ENCODE measurements at regions not wholly inside any gene's neighbourhood (a gene's known extent, or its start where the extent isn't known, plus 50 kb on each side); places are given as distances from the start of the nearest gene placed in this dataset.

DNA sequence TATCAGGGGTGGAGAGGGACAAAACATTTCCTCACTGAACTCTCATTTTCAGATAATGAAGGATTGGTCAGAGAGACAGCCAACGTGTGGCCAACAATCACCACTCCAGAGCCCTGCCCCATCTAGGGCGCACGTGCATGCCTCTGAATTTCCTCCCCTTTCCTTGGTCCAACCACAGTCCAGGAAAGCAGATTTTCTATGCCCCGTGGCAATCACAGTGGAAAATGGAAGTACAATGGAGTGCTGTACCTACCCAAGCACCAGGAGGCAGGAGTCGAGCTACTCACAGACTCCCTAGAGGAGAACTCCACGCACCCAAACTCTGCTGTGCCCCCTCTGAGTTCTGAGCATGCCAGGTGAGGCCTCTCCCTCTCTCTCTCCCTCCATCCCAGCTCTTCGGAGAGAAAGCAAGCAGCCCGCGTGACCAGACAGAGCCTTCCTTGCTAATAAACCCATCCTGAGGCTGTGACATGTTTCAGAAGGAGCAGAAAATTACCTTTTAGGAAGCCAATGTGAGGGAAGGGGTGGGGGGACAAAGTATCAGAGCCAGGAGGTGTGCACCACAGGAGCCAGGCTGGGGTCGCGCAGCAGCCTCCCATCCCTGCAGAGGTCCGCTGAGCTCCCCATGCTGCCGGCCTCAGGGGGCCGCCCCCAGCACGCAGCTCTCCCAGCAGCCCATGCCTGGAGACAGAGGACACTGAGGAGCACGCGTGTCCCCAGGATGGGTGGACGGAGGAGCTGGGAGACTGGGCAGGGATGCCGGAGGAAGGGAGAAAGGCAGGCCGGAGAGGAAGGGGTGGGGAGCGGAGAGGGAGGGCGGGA, 73.4 kb downstream of the PITPNM2 start:
- DNase-seq: no peak

DNA sequence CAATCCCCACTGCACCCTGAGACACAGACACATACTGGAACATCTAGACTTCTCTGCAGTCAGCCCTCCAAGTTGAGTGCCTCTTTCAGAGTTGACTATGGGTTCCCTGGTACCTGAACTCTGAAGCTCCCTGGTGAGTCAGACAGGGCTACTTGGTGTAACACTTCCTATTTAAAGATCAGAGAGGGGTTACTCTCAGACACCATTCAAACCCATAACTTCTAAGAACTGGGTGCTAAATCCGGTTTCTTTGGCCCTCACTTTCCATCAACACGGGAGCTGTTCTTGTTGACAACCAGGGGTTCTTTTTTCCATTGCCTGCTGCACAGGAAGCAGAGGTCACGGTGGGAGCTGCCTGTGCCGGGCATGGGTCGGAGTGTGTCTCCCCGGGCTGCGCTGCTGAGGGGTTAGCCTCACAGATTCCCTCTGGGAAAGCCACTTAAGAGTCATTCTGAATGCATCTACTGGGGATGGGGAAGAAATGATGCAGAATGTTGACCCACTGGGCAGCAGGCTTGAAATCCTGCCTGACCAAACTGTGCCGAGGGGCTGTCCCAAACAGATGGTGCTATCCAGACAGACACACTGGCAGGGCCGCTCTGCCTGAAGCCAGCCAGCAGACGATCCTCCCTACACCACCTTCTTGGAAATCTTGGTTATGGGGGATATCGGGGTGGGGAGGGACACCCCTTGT, 74.1 kb downstream of the PITPNM2 start:
- no peak for DNase-seq

DNA sequence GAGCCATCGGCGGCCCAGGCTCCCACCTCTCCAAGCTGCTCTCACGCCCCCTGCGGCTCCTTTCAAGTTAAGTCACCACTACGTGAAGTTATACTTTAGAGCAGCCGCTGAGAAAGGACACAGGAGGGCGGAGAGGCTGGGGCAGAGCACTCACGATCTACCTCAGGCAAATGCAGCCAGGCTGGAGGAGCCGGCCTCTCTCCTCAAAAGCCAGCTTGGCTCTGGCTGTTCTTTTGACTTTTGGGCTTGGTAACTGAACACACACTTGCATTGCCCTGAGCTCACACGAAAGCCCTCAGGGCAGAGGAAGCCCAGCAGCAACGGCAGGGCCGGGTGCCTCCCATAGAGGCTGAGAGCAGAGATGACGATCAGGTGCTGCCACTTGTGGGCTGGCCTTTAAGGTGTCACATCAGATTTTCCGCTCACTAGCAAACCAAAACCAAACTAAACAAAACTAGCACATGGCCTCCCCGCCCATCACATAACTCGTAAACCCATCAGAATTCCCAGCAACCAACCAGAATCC, 75.2 kb downstream of the PITPNM2 start:
- DNase-seq: peak; percentile 51

DNA sequence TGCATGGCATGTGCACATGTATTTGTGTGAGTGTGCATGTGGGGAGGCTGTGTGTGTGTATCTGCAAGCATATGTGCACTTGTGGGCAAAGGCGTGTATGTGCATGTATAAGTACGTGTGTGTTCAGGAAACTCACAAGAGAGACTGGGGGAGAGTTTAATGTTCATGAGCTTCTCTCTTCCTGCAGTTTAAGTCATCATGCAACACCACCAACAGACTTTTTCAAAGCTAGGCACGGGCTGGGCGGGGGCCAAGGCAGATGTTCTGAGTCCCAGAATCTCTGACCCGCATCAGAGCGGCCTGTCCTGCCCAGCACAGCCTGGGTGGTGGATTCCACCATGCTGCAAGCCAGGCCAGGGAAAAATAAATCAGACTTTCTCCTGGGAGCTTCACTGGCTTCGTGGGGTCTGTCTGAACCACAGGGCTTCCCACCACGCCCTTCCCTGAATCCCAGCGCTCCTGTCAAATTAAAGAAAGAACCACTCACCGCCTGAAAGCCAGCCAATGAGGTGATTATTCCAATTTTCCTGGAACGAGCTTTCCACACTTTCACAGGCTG, 75.7 kb downstream of the PITPNM2 start:
- peak; percentile 44 for DNase-seq

DNA sequence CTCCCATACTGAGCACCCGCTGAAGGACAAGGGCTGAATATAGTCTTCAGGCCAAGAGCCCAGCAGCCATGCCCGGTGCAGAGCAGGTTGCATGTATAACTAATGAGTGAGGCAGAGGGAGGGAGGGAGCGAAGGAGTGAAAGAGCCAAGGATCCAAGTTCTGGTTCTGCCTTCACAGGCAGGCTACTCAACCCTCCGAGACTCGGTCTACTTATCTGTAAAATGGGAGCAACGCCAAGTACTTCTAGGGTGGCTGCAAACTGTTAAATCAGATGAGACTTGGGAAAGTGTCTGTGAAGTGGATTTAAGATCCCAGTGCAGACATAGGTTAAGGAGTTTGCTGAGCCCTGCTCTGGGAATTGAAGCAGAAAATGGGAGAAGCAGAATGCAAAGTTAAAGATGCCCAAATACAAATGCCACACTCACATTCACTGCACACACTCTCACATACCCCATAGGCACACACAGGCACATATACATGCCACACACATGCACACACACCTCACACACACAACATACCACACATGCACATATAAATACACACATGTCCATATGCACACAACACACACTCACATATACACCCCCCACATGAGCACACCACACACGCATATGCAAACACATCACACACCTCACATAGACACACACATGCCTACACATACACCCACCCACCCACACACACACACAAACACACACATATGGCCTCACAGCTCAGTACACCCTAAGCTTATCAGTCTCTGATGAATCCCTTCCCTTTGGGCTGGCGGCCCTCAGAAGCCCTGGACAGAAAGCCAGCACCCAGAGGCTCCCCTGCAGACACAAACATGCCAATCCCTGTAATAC, 76.7 kb downstream of the PITPNM2 start:
- DNase-seq: no peak

DNA sequence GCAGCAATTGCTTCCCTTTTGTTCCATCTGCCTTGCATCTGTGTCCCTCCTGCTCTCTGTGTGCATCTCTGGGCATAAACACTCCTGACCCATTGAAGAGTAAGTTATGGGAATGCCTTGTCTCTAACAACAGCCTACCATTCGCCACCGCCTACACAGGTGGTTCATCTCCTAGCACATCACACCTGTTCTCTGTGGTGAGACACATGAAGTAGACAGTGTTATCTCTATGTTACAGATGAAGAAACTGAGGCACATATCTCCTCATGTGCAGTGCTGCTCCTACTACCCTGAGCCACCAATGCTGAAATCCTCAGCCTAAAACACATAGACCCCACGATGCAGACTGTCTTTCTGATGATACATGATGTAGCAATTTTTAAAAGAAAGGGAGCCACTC, 77.6 kb downstream of the PITPNM2 start:
- no peak for DNase-seq

DNA sequence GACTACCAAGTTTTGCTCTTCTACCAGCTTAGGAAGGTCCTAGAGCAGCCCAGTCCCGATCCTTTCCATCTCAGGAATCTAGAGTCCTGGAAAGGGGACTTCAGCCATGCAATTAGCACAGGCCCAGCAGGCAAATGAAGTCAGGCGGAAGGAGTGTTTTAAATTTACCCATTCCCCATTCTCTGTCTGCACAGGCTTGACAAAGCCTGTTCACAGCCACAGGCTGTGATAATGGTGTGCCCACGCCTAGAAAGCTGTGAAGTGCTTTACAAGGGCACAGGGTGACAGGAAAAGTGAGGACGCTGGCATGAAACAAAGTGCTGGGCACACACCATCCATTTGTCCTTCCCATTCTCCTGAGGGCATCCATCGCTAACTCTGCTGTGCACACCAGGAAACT, 79.0 kb downstream of the PITPNM2 start:
- DNase-seq: no peak

DNA sequence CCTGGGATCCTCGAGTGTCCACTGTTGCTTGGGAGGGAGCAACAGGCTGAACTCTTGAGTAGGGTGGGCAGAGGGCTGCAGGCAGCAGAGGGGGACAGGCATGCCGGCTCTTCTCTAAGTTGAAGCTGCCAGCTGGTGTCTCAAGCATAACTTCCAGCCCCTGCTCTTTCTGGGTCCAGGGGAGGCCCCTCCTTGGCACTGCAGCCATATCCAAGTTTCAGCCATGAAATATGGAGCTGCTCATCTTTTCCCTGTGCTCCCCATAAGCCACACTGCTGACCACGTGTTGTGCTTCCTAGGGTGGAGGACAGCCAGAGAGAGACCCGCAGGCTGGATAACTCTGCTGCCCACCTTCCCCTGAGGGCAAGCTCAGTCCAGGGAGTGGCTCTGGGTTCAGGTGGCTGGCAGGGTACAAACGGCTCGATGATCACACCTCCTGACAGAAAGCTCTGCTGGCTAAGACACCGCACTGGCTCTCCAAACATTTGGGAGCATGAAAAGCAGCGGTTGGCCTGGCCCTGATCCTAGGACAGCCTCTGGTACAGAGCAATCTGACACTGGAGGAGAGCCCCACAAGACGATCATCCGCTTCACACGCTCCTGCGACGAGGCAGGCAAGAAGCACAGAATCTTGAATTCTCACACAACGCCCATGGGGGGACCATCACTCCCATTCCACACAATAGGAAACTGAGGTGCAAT, 79.6 kb downstream of the PITPNM2 start:
- DNase-seq: no peak

DNA sequence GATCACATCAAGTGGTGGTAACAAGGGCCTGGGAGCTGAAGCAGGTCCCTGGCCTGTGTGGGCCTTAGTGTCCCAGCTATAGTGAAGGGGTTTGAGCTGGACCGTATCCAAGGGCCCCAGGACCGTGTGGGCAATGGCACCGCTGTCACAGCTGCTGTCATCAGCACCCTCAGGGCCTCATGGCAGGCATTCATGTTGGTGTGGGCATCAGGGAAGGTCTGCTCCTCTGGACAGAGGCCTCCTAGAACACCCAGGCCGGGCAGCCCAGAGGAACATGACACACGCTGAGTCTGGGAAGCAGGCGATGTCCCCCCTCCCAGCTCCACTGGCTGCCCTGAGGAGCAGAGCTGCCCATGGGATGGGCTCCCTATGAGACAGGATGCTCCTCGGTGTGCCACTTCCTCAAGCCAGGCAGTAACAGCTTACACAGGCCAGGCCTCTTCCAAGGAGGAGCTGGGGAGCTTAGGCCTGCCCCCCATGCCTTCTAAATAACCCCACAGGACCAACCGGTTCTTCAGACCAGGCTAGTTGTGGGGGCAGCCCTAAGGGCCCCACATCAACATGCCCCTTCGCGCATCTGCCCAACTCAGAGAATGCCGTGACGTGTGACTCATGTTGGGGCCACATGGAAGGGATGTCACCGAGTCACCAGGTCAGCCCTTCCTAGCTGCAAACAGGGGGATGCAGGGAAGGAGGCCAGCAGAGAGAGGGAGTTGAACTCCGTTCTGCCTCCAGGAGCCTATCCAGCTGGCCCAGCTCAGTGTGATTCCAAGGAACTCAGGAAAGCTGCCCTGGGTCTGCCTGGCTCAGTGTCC, 80.4 kb downstream of the PITPNM2 start:
- no peak for DNase-seq

DNA sequence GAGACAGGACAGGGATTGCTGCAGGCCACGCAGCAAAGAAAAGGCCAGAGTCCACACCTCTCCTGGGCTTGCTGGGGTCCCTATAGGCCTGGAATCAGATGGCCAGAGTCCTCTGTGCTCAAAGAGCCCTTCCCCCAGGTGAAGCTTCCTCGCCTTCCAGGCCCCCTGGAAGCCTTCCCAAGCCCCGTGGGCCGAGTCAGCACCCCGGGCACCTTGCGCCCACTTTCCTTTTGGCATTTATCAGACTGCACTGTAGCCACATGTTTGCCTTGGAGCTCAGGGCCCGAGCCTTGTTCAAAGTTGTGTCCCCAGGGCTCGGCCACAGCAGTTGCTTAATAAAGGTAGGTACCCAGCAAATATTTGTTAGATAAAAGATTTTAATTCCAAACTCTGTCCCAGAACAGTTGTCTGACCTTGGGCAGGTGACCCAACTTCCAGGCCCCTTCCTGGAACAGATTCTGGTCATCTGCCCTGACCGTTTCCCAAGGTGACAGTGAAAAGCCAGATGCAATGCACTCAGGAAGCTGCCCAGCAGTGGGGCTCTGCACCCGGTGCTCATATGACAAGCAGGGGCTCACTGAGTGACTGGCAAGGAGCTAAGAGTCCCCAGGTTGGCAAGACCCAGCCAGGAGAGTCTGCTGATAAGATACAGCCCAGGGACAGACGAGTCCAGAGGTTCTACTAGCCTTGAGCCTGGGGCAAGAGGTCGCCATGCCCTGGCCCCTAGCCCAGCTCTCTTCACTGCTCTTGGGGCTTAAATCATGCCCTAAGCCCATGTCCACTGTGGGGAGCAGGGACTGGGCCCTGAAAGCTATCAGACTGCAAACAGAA, 81.2 kb downstream of the PITPNM2 start:
- DNase-seq: no peak

DNA sequence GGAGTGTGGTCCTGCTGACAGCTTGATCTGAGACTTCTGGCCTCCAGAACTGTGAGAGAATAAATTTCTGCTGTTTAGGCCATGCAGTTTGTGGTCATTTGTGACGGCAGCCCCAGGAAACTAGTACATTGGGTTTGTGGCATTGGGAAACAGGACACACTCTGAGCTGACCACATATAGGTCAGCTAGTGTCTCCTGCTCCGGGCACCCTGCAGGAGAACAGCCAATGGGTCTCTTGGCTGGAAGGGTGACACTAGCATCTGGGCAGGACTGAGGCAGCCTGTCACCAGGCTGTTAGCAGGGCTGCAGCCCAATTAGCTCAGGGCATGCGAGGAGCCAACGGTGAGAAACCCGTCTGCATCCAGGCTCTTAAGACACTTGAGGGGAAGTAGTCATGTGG, 83.2 kb downstream of the PITPNM2 start:
- no peak for DNase-seq

DNA sequence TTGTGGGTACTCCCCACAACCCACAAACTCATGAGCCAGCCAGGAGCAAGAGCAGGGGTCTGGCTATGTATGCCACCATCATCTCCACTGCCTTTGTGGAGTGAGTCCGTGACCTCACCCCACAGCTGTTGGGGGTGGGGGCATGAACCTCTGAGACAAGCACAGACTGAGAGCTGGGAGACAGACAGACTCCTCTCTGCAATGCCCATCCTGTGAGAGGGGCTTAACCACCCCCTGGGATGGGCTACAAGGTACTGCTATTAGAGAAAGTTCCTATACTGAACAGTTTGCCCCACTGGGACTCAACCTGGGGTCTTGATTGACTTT, 84.5 kb downstream of the PITPNM2 start:
- no peak for DNase-seq

DNA sequence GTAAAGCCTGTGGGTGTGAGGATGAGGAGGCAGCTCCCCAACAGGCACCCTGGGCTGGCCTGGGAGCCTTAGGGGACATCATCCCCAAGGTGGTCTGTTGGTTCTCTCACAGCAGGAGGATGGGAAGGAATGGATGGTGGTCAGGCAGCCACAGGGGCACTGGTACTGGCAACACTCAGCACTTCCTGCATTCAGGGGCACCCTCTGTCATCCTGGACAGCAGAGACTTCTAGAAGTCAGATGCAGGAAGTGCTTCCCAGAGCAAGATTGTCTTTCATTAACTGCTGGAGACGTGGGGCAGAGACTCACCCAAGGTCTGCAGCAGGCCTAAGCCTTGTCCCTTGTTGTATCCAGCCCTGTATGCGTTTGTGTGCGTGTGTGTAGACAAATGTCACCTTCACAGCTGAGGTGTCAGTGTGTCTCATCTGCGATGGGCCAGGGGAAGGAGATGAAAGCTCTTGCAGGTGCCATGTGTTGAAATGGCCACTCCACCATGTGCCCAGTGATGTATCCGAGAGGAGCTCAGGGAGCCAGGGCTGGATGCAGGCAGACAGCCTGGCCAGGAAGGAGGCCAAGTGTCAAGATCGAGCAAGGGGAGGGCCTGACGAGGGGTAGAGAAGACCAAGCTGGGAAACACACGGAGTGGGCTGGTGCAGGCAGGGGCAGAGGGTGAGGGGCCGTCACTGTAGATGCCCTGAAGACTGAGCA, 85.1 kb downstream of the PITPNM2 start:
- no peak for DNase-seq

DNA sequence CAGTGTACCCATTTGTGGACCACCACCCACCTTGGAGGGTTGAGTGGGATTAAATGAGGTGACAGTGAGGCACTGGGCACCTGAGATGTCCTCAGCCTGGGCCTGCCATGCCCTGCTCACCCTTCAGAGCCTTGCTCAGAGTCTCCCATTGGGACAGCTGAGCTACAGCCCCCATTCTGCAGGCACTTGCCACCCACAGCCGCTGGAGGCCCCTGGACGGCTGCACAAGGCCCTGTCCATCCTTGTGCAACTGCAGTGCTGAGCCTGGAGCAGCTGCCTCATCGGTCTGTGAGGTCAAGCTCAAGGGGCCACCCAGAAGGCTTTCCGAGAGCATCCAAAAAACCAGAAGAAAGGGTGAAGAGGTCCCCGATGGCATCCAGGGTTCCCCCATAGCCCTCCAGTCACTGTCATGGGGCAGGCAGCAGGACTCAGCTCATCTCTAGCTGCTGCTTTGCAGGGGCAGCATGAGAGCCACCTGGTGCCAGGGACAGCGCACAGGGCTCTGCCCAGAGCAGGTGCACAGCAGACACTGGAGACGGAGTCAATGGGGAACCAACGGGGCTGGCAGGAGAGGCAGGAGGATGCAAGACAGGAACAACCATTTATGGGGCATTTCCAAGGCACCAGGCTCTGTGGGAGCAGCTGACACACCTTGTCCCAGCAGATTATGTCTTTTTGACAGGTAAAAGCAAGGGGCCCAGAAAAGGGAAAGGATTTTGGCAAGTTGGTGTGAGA, 84.6 kb downstream of the ARL6IP4 start:
- DNase-seq: no peak

DNA sequence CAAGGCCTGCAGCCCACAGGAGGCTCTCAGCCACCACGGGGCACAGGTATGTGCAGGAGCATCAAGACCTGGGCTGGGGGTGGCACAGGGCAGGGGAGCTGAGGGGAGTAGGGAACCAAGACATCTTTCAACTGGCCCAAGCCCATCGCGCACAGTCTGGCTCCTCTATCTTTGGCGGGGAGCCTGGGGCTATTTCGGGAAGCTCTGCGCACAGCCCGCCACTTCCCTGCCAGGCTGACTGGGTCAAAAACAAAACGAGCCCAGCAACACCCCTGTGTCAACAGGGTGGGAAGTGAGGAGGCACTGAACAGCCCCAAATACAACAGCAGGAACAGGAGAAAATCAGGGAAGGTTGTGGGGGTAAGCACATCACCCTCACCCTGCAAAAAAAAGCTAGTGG, 83.9 kb downstream of the ARL6IP4 start:
- DNase-seq: no peak

DNA sequence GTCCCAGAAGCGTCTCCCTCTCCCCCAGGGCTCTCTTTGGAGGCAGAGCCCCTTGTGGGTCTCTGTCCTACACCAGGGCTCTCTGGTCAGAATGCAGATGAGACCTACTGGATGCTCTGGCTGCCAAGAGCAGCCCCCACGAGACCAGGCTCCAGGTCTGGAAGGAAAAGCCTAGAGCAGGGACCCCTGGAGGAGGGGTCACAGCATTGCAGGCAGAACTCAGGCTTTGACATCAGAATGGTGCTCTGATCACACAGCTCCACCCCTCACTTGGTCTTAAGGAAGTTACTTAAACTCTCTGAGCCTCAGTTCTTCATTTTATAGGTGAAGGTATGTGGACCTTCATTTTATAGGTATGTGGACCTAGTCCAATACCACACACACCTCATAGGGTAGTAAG, 83.1 kb downstream of the ARL6IP4 start:
- no peak for DNase-seq

DNA sequence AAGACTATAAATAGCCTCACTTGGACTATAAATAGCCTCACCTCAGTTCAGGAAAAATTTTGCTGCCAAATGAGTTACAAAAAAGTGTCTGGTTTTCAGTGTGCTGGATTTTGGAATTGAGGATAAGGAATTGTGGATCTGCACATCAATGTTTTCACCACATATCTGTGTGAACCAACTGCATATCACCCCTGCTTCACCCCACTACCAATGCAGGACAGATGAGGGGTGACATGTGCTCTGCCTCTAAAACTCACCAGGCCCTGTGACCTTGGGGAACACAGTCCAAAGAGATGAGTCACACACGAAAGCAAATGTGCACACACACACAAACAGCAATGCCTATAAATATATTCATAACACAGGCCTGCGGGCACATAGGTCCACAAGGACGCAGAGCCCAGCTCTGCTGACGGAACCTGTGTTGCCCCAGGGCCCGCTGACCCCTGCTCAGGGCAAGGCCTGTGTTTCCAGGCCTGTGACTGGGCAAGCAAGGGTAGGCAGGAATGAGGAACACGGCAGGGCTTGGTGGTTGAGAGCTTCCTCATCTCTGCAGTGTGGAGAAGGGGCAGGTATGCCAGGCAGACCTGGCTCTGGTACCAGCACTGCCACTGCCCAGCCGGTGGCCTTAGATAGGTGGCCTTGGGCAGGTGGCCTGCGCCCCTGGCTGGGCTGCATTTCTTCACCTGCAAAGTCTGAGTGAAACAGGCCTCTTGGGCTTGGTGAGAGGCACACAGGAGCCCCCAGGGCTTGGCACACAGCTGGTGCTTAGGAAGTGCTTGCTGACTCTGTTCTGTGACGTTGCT, 82.4 kb downstream of the ARL6IP4 start:
- DNase-seq: no peak
